Uterus (tissue), 2 donors: ENCODE measurements at regions not wholly inside any gene's neighbourhood (a gene's known extent, or its start where the extent isn't known, plus 50 kb on each side); places are given as distances from the start of the nearest gene placed in this dataset.
"Not testable (repeated sequence)": the region's sequence is repeated elsewhere in the genome, so short reads cannot be mapped to it uniquely, and the experiment has no call there.

Experiments used
- CTCF ChIP-seq, 4 experiments: fragments of 200-600 bp in 2 of 4; fragments of 450-650 bp in 2 of 4; sonication (generic) in 2 of 4; IDR thresholded peaks; one replicate each; pipeline ENCODE4 v1.5.1; 2016 to 2019; ENCODE audit warnings: antibody characterized with exemption in 4 of 4, mild to moderate bottlenecking in 2 of 4, moderate library complexity in 1 of 4
- POLR2A ChIP-seq, 2 donors: fragments of 450-650 bp; IDR thresholded peaks; one replicate each; pipeline ENCODE4 v1.6.1; 2016; ENCODE audit warnings: antibody characterized with exemption in 2 of 2, mild to moderate bottlenecking in 1 of 2, moderate library complexity in 1 of 2

GRCh38 chr3:157581956-157582636 lies 78.9 kb upstream of the VEPH1 start:
- not testable (repeated sequence) for TF ChIP-seq CTCF, POLR2A (IDR thresholded peaks at IDR 0.05)
